ENCODE measurements at regions not wholly inside any gene's neighbourhood (a gene's known extent, or its start where the extent isn't known, plus 50 kb on each side); places are given as distances from the start of the nearest gene placed in this dataset.

DNA sequence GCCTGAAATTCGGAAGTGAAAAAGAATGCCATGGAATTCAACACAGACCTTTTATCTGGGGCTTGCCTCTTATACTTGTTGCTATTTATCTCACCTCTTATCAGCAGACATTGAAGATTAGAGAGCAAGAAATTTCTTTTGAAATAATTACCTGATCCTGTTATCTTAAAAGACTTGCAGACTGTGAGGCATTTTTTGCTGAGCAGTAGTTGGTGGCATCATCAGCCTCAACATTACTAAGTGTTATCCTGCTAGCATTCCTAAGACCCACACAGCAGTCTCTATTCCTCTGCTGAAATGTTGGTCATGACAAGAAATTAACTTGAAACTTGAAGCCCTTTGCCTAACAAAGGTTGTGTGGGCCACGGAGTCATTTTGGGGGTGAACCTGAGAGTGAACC lies 186.5 kb downstream of the TRIB2 start:
- in situ Hi-C loops (cut with HindIII; ENCODE audit: low pct_unique_long_range_greater_than_20kb, low sequenced_read_pairs) (no loop called here), intact Hi-C loops (cut with micrococcal nuclease; ENCODE audit: unreplicated experiment) (no loop called here)
- Histone ChIP-seq H3K27me3 (ENCODE audit: control insufficient read depth, insufficient read depth, low read length) (no peaks in the 10 kb centered on the region), H3K36me3 (ENCODE audit: control insufficient read depth, insufficient read depth, low read length) (no peaks in the 10 kb centered on the region), H3K27ac (ENCODE audit: low read length) (no peak overlapping the region), H3K4me3 (ENCODE audit: low read depth in 2 of 2, low read length in 2 of 2) (no peak overlapping the region), H3K4me1 (ENCODE audit: control insufficient read depth, insufficient read depth, low read length) (no peaks in the 10 kb centered on the region), H3K9me3 (ENCODE audit: control insufficient read depth, insufficient read depth, low read depth, low read length) (no peaks in the 10 kb centered on the region)
- DNase-seq (ENCODE audit: low read depth, low spot score), result no peak
- POLR2A ChIA-PET, result no interaction called here
- no peak for TF ChIP-seq SIN3A (IDR thresholded peaks at IDR 0.05; ENCODE audit: borderline replicate concordance, insufficient read depth, low read depth, low read length)
- TF ChIP-seq, protein P1, sequence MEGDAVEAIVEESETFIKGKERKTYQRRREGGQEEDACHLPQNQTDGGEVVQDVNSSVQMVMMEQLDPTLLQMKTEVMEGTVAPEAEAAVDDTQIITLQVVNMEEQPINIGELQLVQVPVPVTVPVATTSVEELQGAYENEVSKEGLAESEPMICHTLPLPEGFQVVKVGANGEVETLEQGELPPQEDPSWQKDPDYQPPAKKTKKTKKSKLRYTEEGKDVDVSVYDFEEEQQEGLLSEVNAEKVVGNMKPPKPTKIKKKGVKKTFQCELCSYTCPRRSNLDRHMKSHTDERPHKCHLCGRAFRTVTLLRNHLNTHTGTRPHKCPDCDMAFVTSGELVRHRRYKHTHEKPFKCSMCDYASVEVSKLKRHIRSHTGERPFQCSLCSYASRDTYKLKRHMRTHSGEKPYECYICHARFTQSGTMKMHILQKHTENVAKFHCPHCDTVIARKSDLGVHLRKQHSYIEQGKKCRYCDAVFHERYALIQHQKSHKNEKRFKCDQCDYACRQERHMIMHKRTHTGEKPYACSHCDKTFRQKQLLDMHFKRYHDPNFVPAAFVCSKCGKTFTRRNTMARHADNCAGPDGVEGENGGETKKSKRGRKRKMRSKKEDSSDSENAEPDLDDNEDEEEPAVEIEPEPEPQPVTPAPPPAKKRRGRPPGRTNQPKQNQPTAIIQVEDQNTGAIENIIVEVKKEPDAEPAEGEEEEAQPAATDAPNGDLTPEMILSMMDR (IDR thresholded peaks at IDR 0.05), result no peak
- TF ChIP-seq POLR2AphosphoS5 (IDR thresholded peaks at IDR 0.05; ENCODE audit: low read depth, low read length), result no peak
- TF ChIP-seq, protein P2, sequence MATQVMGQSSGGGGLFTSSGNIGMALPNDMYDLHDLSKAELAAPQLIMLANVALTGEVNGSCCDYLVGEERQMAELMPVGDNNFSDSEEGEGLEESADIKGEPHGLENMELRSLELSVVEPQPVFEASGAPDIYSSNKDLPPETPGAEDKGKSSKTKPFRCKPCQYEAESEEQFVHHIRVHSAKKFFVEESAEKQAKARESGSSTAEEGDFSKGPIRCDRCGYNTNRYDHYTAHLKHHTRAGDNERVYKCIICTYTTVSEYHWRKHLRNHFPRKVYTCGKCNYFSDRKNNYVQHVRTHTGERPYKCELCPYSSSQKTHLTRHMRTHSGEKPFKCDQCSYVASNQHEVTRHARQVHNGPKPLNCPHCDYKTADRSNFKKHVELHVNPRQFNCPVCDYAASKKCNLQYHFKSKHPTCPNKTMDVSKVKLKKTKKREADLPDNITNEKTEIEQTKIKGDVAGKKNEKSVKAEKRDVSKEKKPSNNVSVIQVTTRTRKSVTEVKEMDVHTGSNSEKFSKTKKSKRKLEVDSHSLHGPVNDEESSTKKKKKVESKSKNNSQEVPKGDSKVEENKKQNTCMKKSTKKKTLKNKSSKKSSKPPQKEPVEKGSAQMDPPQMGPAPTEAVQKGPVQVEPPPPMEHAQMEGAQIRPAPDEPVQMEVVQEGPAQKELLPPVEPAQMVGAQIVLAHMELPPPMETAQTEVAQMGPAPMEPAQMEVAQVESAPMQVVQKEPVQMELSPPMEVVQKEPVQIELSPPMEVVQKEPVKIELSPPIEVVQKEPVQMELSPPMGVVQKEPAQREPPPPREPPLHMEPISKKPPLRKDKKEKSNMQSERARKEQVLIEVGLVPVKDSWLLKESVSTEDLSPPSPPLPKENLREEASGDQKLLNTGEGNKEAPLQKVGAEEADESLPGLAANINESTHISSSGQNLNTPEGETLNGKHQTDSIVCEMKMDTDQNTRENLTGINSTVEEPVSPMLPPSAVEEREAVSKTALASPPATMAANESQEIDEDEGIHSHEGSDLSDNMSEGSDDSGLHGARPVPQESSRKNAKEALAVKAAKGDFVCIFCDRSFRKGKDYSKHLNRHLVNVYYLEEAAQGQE (IDR thresholded peaks at IDR 0.05; ENCODE audit: insufficient read depth in 1 of 2, low read depth in 2 of 2, low read length in 1 of 2), result no peak
- no peak for TF ChIP-seq TCF7L2 (IDR thresholded peaks at IDR 0.05; ENCODE audit: low read depth, low read length)
- no TSS peak for BruUV-seq (replicated peaks)
- ATAC-seq, result no peak
- CTCF ChIA-PET, result no interaction called here

DNA sequence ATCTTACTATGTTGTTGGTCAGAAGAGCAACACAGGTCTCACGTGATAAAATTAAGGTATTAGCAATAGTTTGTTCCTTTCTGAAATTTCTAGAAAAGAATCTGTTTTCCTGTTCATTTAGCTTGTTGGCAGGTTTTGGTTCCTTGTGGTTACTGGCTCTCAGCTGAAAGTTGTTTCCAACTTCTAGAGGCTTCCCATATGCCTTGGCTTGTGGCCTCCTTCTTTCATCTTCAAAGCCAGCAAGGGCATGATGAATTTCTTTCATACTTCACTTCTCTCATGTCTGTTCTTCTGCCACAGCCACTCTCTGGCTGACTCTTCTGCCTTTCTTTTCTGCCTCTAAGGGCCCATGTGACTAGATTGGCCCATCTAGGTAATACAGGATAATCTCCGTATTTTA lies 193.7 kb downstream of the TRIB2 start:
- intact Hi-C loops (cut with micrococcal nuclease; ENCODE audit: unreplicated experiment) (no loop called here), in situ Hi-C loops (cut with HindIII; ENCODE audit: low pct_unique_long_range_greater_than_20kb, low sequenced_read_pairs) (no loop called here)
- ATAC-seq, result no peak
- no peak overlapping the region for H3K4me3 ChIP-seq (ENCODE audit: low read depth in 2 of 2, low read length in 2 of 2)
- no peaks in the 10 kb centered on the region for H3K36me3 ChIP-seq (ENCODE audit: control insufficient read depth, insufficient read depth, low read length)
- TF ChIP-seq, protein P2 (IDR thresholded peaks at IDR 0.05; ENCODE audit: insufficient read depth in 1 of 2, low read depth in 2 of 2, low read length in 1 of 2), result no peak
- TF ChIP-seq SIN3A (IDR thresholded peaks at IDR 0.05; ENCODE audit: borderline replicate concordance, insufficient read depth, low read depth, low read length), result no peak
- TF ChIP-seq POLR2AphosphoS5 (IDR thresholded peaks at IDR 0.05; ENCODE audit: low read depth, low read length), result no peak
- TF ChIP-seq, protein P1 (IDR thresholded peaks at IDR 0.05), result no peak
- no peak for TF ChIP-seq TCF7L2 (IDR thresholded peaks at IDR 0.05; ENCODE audit: low read depth, low read length)
- no peak overlapping the region for H3K27ac ChIP-seq (ENCODE audit: low read length)
- ChIA-PET CTCF (no interaction called here), POLR2A (no interaction called here)
- BruUV-seq (replicated peaks), result no TSS peak
- no peaks in the 10 kb centered on the region for H3K9me3 ChIP-seq (ENCODE audit: control insufficient read depth, insufficient read depth, low read depth, low read length)
- H3K4me1 ChIP-seq (ENCODE audit: control insufficient read depth, insufficient read depth, low read length), result no peaks in the 10 kb centered on the region
- DNase-seq (ENCODE audit: low read depth, low spot score), result no peak
- H3K27me3 ChIP-seq (ENCODE audit: control insufficient read depth, insufficient read depth, low read length), result no peaks in the 10 kb centered on the region

Measured in Panc1 (cell line).